ENCODE measurements at regions not wholly inside any gene's neighbourhood (a gene's known extent, or its start where the extent isn't known, plus 50 kb on each side); places are given as distances from the start of the nearest gene placed in this dataset.

DNA sequence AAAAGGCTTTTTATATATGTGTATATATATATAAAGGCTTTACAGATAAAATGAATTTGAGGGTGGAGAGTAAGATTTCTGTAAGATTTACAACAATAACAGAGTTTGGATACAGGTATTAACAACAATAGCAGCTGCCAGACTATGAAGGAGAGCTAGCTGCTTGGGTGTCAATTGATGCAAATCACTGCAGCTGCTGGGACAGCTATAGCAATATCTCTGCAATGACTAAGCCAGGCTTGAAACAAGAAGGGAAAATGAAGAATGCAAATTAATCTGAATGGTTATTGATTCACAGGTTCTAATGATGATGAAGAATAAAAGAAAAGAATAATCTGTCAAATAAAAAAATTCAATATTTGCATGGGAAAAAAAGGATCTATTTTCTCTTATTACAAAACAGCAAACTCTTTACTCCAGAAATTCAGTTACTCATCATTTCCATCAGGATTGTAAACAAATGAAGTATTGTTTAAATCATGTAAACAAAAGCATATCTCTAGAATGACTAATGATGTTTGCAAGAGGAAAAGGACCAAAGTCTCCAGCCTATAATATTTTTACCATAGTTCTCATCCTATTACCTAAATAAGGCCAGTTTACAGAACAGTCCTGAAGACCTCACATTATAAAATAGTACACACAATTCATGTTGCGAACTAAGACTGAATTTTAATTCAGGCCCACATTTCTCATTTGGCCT, 219.0 kb downstream of the HTR1A start:
- Histone ChIP-seq H3K4me2 (ENCODE audit: insufficient read depth, low read length) (no peak overlapping the region), H3K4me3 (no peak overlapping the region), H3K9me1 (ENCODE audit: control insufficient read depth, insufficient read depth, low read length) (no peaks in the 10 kb centered on the region), H3K27me3 (ENCODE audit: control insufficient read depth in 2 of 2, insufficient read depth in 2 of 2, low read length in 2 of 2) (no peaks in the 10 kb centered on the region), H3K4me1 (replicated peaks in 1 of 2; ENCODE audit: control insufficient read depth in 2 of 2, insufficient read depth in 2 of 2, low read length in 2 of 2) (no peaks in the 10 kb centered on the region), H4K20me1 (replicated peaks; ENCODE audit: control insufficient read depth, insufficient read depth, low read length) (no peaks in the 10 kb centered on the region), H2AFZ (ENCODE audit: low read depth, low read length) (no peak overlapping the region), H3K36me3 (ENCODE audit: control insufficient read depth, insufficient read depth, low read length) (no peaks in the 10 kb centered on the region), H3K27ac (ENCODE audit: extremely low read depth, low read depth, low read length) (no peak overlapping the region), H3K9ac (ENCODE audit: insufficient read depth in 1 of 2, low read depth in 2 of 2, low read length in 2 of 2) (no peak overlapping the region), H3K79me2 (ENCODE audit: control insufficient read depth, insufficient read depth, low read length) (no peaks in the 10 kb centered on the region), H3K9me3 (replicated peaks; ENCODE audit: control insufficient read depth, insufficient read depth, low read depth, low read length) (no peaks in the 10 kb centered on the region)
- 0% methylated on average over 1 of the region's 1 CpG for WGBS (ENCODE audit: insufficient coverage, low coverage, missing lambda C conversion rate)
- in situ Hi-C loops (cut with MboI) (no loop called here), intact Hi-C loops (cut with micrococcal nuclease) (no loop called here)
- no peak for ATAC-seq
- DNase-seq (ENCODE audit: extremely low read depth in 1 of 4, low spot score in 3 of 4): no peak
- ChIA-PET POLR2A (no interaction called here), CTCF (ENCODE audit: low intra/inter-chr PET ratio) (no interaction called here)
- no peak for FAIRE-seq
- BruUV-seq (replicated peaks): no TSS peak
- TF ChIP-seq, protein P1, sequence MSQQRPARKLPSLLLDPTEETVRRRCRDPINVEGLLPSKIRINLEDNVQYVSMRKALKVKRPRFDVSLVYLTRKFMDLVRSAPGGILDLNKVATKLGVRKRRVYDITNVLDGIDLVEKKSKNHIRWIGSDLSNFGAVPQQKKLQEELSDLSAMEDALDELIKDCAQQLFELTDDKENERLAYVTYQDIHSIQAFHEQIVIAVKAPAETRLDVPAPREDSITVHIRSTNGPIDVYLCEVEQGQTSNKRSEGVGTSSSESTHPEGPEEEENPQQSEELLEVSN (IDR thresholded peaks at IDR 0.05; ENCODE audit: borderline replicate concordance in 1 of 2, extremely low read depth in 1 of 2, insufficient read depth in 1 of 2, insufficient read length in 1 of 2, low read depth in 1 of 2, low read length in 1 of 2, poor library complexity in 1 of 2, severe bottlenecking in 1 of 2): no peak
- no peak for TF ChIP-seq PHF21A (IDR thresholded peaks at IDR 0.05; ENCODE audit: borderline replicate concordance, low read depth)
- TF ChIP-seq SIN3B (IDR thresholded peaks at IDR 0.05; ENCODE audit: low read depth): no peak
- TF ChIP-seq, protein P2, sequence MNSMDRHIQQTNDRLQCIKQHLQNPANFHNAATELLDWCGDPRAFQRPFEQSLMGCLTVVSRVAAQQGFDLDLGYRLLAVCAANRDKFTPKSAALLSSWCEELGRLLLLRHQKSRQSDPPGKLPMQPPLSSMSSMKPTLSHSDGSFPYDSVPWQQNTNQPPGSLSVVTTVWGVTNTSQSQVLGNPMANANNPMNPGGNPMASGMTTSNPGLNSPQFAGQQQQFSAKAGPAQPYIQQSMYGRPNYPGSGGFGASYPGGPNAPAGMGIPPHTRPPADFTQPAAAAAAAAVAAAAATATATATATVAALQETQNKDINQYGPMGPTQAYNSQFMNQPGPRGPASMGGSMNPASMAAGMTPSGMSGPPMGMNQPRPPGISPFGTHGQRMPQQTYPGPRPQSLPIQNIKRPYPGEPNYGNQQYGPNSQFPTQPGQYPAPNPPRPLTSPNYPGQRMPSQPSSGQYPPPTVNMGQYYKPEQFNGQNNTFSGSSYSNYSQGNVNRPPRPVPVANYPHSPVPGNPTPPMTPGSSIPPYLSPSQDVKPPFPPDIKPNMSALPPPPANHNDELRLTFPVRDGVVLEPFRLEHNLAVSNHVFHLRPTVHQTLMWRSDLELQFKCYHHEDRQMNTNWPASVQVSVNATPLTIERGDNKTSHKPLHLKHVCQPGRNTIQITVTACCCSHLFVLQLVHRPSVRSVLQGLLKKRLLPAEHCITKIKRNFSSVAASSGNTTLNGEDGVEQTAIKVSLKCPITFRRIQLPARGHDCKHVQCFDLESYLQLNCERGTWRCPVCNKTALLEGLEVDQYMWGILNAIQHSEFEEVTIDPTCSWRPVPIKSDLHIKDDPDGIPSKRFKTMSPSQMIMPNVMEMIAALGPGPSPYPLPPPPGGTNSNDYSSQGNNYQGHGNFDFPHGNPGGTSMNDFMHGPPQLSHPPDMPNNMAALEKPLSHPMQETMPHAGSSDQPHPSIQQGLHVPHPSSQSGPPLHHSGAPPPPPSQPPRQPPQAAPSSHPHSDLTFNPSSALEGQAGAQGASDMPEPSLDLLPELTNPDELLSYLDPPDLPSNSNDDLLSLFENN (IDR thresholded peaks at IDR 0.05; ENCODE audit: low read depth in 2 of 2, low read length in 2 of 2): no peak
- TF ChIP-seq, protein P3, sequence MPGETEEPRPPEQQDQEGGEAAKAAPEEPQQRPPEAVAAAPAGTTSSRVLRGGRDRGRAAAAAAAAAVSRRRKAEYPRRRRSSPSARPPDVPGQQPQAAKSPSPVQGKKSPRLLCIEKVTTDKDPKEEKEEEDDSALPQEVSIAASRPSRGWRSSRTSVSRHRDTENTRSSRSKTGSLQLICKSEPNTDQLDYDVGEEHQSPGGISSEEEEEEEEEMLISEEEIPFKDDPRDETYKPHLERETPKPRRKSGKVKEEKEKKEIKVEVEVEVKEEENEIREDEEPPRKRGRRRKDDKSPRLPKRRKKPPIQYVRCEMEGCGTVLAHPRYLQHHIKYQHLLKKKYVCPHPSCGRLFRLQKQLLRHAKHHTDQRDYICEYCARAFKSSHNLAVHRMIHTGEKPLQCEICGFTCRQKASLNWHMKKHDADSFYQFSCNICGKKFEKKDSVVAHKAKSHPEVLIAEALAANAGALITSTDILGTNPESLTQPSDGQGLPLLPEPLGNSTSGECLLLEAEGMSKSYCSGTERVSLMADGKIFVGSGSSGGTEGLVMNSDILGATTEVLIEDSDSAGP (CRISPR knock-in tag; IDR thresholded peaks at IDR 0.05): no peak
- TF ChIP-seq LARP7 (IDR thresholded peaks at IDR 0.05): no peak
- TF ChIP-seq, protein P4, sequence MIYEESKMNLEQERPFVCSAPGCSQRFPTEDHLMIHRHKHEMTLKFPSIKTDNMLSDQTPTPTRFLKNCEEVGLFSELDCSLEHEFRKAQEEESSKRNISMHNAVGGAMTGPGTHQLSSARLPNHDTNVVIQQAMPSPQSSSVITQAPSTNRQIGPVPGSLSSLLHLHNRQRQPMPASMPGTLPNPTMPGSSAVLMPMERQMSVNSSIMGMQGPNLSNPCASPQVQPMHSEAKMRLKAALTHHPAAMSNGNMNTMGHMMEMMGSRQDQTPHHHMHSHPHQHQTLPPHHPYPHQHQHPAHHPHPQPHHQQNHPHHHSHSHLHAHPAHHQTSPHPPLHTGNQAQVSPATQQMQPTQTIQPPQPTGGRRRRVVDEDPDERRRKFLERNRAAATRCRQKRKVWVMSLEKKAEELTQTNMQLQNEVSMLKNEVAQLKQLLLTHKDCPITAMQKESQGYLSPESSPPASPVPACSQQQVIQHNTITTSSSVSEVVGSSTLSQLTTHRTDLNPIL (CRISPR knock-in tag; IDR thresholded peaks at IDR 0.05): no peak
- TF ChIP-seq JUND (IDR thresholded peaks at IDR 0.05; ENCODE audit: borderline replicate concordance, low read depth, low read length): no peak
- no peak for TF ChIP-seq JUND (tag; IDR thresholded peaks at IDR 0.05; ENCODE audit: borderline replicate concordance, low read depth, low read length)
- no peak for TF ChIP-seq ZBTB7A (IDR thresholded peaks at IDR 0.05; ENCODE audit: borderline replicate concordance, control insufficient read depth, low read depth, low read length)
- TF ChIP-seq, protein P5, sequence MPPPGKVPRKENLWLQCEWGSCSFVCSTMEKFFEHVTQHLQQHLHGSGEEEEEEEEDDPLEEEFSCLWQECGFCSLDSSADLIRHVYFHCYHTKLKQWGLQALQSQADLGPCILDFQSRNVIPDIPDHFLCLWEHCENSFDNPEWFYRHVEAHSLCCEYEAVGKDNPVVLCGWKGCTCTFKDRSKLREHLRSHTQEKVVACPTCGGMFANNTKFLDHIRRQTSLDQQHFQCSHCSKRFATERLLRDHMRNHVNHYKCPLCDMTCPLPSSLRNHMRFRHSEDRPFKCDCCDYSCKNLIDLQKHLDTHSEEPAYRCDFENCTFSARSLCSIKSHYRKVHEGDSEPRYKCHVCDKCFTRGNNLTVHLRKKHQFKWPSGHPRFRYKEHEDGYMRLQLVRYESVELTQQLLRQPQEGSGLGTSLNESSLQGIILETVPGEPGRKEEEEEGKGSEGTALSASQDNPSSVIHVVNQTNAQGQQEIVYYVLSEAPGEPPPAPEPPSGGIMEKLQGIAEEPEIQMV (tag; conservative IDR thresholded peaks at IDR 0.05; ENCODE audit: low read depth): no peak
- TF ChIP-seq ELF1 (tag; IDR thresholded peaks at IDR 0.05): no peak

Measured in K562 (cell line).